ENCODE measurements at regions not wholly inside any gene's neighbourhood (a gene's known extent, or its start where the extent isn't known, plus 50 kb on each side); places are given as distances from the start of the nearest gene placed in this dataset.

DNA sequence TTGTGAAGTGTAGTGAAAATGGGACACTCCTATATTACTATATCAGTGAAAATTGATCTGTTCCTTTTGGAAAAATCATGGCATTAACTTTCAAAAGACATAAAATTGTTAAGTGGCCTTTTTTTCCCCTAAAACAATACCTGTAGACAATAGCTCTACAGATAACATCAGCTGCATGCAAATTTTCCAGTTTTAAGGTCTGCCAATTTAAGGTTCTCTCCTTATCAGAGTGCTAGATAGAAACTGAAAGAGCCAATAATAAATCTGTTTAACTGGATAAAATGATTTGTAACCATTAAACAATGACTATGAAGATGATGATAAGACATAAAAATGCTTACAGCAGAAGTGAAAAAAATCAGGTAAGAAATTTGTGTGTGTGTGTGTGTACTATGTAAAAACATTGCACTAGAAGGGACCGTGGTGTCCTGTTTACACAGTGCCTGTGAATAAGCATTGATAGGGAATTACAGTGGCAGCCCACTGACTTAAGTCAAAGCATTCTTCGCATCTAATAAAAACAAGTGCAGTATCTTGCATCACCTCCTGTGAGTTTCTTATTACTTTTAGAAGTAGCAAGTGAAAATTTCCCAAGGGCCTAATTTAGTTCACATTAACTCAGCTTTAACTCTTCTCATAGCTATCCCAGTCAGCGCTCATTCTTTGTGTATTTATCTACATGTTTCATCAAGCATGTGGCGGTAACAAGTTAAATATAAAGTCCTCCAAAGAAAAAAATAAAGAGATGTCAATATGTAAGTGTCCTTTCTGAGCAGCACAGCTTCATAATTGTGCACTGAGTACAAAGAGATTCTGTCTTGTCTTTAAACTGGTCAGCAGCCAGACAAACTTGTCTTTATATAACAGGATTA, 261.9 kb downstream of the ARL4A start:
- TF ChIP-seq, protein P1, sequence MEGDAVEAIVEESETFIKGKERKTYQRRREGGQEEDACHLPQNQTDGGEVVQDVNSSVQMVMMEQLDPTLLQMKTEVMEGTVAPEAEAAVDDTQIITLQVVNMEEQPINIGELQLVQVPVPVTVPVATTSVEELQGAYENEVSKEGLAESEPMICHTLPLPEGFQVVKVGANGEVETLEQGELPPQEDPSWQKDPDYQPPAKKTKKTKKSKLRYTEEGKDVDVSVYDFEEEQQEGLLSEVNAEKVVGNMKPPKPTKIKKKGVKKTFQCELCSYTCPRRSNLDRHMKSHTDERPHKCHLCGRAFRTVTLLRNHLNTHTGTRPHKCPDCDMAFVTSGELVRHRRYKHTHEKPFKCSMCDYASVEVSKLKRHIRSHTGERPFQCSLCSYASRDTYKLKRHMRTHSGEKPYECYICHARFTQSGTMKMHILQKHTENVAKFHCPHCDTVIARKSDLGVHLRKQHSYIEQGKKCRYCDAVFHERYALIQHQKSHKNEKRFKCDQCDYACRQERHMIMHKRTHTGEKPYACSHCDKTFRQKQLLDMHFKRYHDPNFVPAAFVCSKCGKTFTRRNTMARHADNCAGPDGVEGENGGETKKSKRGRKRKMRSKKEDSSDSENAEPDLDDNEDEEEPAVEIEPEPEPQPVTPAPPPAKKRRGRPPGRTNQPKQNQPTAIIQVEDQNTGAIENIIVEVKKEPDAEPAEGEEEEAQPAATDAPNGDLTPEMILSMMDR (IDR thresholded peaks at IDR 0.05; ENCODE audit: control insufficient read depth, extremely low read depth, insufficient read depth), result no peak
- H3K4me3 ChIP-seq (ENCODE audit: low read depth, low read length), result no peak overlapping the region
- no peak for DNase-seq (ENCODE audit: low read depth)

DNA sequence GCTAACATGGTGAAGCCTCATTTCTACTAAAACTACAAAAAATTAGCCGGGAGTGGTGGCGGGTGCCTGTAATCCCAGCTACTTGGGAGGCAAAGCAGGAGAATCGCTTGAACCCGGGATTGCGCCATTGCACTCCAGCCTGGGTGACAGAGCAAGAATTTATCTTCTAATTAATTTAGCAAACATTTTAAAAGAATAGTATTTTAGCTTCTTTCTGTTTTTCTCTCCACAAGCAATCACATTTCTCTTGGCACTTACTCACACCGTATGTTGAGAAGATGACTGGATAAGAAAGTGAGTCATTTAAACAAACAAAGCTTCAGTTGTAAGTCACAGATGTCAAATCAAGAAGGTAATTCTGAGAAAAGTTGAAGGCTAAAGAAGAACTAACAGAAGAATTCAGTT, 264.0 kb downstream of the ARL4A start:
- H3K4me3 ChIP-seq (ENCODE audit: low read depth, low read length), result no peak overlapping the region
- TF ChIP-seq, protein P1 (IDR thresholded peaks at IDR 0.05; ENCODE audit: control insufficient read depth, extremely low read depth, insufficient read depth), result no peak
- peak; percentile 43 for DNase-seq (ENCODE audit: low read depth)

DNA sequence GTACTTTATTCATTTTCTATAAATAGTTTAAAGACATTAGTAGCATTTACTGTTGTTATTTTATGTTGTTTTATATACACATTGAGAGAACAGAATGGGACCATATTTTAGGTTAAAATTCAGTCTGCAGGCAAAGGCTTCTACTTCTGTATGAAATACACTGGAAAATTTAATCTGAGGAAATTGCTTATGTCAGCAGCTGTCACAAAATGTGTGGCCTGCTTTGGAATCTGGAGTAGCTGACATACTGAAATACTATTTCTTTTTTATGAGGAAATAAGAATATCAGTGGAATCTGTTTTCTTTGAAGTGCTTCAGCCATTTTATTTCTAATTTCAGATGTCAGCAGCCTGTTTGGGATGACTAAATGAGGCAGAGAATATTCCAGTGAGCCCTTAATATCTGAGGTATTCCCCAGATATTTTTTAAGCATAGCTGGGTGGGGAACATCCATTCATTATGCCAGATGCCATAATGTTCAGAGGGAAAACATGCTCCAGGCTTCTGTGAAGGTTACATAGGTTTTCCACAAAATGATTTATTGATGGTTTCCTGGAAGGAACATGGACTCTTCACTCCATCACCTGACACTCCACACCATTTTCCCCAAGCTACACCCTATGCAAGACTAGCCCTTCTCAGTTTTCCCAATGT, 267.1 kb downstream of the ARL4A start:
- DNase-seq (ENCODE audit: low read depth), result no peak
- TF ChIP-seq, protein P1 (IDR thresholded peaks at IDR 0.05; ENCODE audit: control insufficient read depth, extremely low read depth, insufficient read depth), result no peak
- H3K4me3 ChIP-seq (ENCODE audit: low read depth, low read length), result no peak overlapping the region

DNA sequence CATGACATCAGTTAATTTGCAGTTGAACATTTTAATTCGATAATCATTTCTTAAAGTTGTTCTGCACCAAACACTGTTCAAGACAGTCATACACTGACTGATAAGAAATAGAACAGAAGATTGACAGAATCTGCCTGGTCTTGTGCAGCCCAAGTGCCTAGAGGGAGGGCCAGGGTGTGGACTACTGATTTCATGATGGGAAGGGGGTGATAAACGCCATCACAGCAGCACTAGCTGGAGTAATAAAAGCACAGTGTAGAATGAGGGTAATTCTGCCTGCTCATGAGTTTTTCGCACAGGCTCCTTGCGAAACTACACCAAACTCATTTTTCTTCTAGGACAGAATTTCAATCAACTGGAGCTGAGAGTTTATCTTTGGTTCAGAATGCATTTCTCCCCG, 270.1 kb downstream of the ARL4A start:
- no peak overlapping the region for H3K4me3 ChIP-seq (ENCODE audit: low read depth, low read length)
- TF ChIP-seq, protein P1 (IDR thresholded peaks at IDR 0.05; ENCODE audit: control insufficient read depth, extremely low read depth, insufficient read depth), result no peak
- DNase-seq (ENCODE audit: low read depth), result no peak

DNA sequence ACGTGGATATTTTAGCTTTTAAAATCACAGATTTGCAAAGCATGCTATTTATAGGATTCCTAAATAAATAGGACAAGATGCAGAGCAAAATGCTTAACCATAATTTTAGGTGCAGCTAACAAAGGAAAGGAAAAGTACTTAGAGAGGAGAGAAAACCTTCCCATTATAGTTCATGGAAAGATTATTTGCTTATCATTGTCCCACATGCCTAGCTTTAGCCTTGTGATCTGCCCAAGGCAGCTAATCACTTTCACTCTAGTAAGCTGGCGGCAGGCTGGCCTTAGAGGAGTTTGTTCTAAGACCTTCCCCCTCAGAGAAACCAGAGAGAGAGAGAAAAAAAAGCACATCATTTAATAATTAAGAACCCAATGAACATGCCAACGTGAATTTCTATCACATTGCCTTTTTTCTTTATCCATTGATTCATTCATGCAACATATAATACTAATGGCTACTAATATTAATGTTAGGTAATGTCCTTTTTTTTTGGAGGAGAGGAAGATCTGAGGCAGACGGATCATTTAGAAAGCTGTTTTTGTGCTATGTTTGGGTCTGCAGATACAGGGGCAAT, 274.6 kb downstream of the ARL4A start:
- no peak for DNase-seq (ENCODE audit: low read depth)
- TF ChIP-seq, protein P1 (IDR thresholded peaks at IDR 0.05; ENCODE audit: control insufficient read depth, extremely low read depth, insufficient read depth), result no peak
- H3K4me3 ChIP-seq (ENCODE audit: low read depth, low read length), result no peak overlapping the region

DNA sequence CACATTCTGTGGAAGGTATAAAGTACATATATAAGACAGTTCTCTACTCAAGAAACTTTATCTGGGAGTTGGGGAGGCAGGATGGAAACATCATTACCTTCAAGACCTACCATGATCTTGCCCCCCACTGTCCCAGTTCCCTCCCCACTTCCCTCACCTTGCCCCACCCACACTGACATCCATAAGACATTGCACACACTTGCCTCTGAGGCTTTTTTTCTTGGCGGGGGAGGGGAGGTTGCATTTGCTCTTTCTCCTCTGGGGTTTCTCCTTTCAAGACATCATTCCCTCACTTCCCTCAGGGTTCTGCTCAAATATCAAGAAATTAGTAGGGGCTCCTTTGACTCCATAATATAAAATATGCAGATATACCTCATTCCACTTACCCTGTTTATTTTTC, 276.0 kb downstream of the ARL4A start:
- DNase-seq (ENCODE audit: low read depth), result no peak
- H3K4me3 ChIP-seq (ENCODE audit: low read depth, low read length), result no peak overlapping the region
- TF ChIP-seq, protein P1 (IDR thresholded peaks at IDR 0.05; ENCODE audit: control insufficient read depth, extremely low read depth, insufficient read depth), result no peak
